OCI-LY1 (cell line): ENCODE measurements at regions not wholly inside any gene's neighbourhood (a gene's known extent, or its start where the extent isn't known, plus 50 kb on each side); places are given as distances from the start of the nearest gene placed in this dataset.

Experiments used
- H2AFZ ChIP-seq: fragments of 200-600 bp; sonication (generic), shearing (Covaris generic); 2 replicates; pipeline ENCODE4 v1.6.0; 2014; ENCODE audit warnings: antibody characterized with exemption, mild to moderate bottlenecking, low read length
- H3F3A ChIP-seq: fragments of 200-600 bp; sonication (generic), shearing (Covaris generic); 2 replicates; pipeline ENCODE4 v1.6.0; 2014; ENCODE audit warnings: mild to moderate bottlenecking, antibody characterized with exemption, low read length, moderate library complexity; ENCODE audit not compliant: insufficient read depth
- H3K27ac ChIP-seq: fragments of 200-600 bp; sonication (generic); 2 replicates; pipeline ENCODE4 v1.5.1; 2014; ENCODE audit warnings: low read length, mixed run types, mild to moderate bottlenecking, low read depth; ENCODE audit not compliant: poor library complexity, severe bottlenecking
- H3K27me3 ChIP-seq: fragments of 200-600 bp; sonication (generic); 2 replicates; pipeline ENCODE4 v1.6.0; 2014; ENCODE audit warnings: antibody characterized with exemption, mild to moderate bottlenecking, low read length, moderate library complexity; ENCODE audit not compliant: insufficient read depth
- H3K36me3 ChIP-seq: fragments of 200-600 bp; sonication (generic); 2 replicates; pipeline ENCODE4 v1.6.1; 2014; ENCODE audit warnings: mild to moderate bottlenecking, antibody characterized with exemption, low read length, moderate library complexity, mixed read lengths; ENCODE audit not compliant: insufficient read depth
- H3K4me1 ChIP-seq: fragments of 200-600 bp; sonication (generic); 2 replicates; pipeline ENCODE4 v1.5.1; 2014; ENCODE audit warnings: mild to moderate bottlenecking, low read length, moderate library complexity; ENCODE audit not compliant: insufficient read depth, severe bottlenecking
- H3K4me2 ChIP-seq: fragments of 200-600 bp; sonication (generic), shearing (Covaris generic); 2 replicates; pipeline ENCODE4 v1.6.1; 2014; ENCODE audit warnings: low read length
- H3K4me3 ChIP-seq: fragments of 200-600 bp; sonication (generic); 2 replicates; pipeline ENCODE4 v1.5.1; 2014; ENCODE audit warnings: low read length, low read depth, mild to moderate bottlenecking, mixed read lengths; ENCODE audit not compliant: poor library complexity, severe bottlenecking
- H3K79me2 ChIP-seq: fragments of 200-600 bp; shearing (Covaris generic); 2 replicates; pipeline ENCODE4 v1.6.1; 2016; ENCODE audit warnings: mixed run types, low read length, mixed read lengths; ENCODE audit not compliant: insufficient read depth
- H3K9ac ChIP-seq: fragments of 200-600 bp; sonication (generic), shearing (Covaris generic); 2 replicates; pipeline ENCODE4 v1.6.1; 2014; ENCODE audit warnings: mild to moderate bottlenecking, low read length, mixed read lengths
- H3K9me2 ChIP-seq: fragments of 200-600 bp; sonication (generic), shearing (Covaris generic); 2 replicates; pipeline ENCODE4 v1.6.1; 2014; ENCODE audit warnings: low read depth, mild to moderate bottlenecking, low read length, mixed read lengths
- H3K9me3 ChIP-seq: fragments of 200-600 bp; shearing (Covaris generic); 2 replicates; pipeline ENCODE4 v1.6.1; 2014; ENCODE audit warnings: low read length, mixed read lengths
- H4K20me1 ChIP-seq: fragments of 200-600 bp; sonication (generic), shearing (Covaris generic); 2 replicates; pipeline ENCODE4 v1.6.0; 2016; ENCODE audit warnings: mild to moderate bottlenecking, low read length; ENCODE audit not compliant: insufficient read depth
- EZH2 ChIP-seq: fragments of 200-600 bp; sonication (generic), shearing (Covaris generic); IDR thresholded peaks from 2 replicates; pipeline ENCODE4 v1.8.0; 2017; ENCODE audit warnings: borderline replicate concordance, mixed run types, mild to moderate bottlenecking, antibody characterized with exemption, low read length, moderate library complexity, mixed read lengths
- TF ChIP-seq, protein P1 (sequence below): fragments of 200-600 bp; sonication (generic), shearing (Covaris generic); IDR thresholded peaks from 2 replicates; pipeline ENCODE4 v1.5.1; 2017; ENCODE audit warnings: mild to moderate bottlenecking, antibody characterized with exemption, low read length, moderate library complexity, mixed read lengths

- Histone ChIP-seq H3K27ac (no peak overlapping the region), H3K9ac (no peak overlapping the region), H3K79me2 (no peaks in the 10 kb centered on the region), H3K27me3 (no peaks in the 10 kb centered on the region), H3K4me2 (no peak overlapping the region), H3K4me3 (no peak overlapping the region), H3K4me1 (no peaks in the 10 kb centered on the region), H4K20me1 (no peaks in the 10 kb centered on the region), H3K9me2 (no peaks in the 10 kb centered on the region), H3K36me3 (no peaks in the 10 kb centered on the region), H3F3A (no peaks in the 10 kb centered on the region), H3K9me3 (no peaks in the 10 kb centered on the region), H2AFZ (no peak overlapping the region)
- no peak for TF ChIP-seq EZH2
- TF ChIP-seq, protein P1, sequence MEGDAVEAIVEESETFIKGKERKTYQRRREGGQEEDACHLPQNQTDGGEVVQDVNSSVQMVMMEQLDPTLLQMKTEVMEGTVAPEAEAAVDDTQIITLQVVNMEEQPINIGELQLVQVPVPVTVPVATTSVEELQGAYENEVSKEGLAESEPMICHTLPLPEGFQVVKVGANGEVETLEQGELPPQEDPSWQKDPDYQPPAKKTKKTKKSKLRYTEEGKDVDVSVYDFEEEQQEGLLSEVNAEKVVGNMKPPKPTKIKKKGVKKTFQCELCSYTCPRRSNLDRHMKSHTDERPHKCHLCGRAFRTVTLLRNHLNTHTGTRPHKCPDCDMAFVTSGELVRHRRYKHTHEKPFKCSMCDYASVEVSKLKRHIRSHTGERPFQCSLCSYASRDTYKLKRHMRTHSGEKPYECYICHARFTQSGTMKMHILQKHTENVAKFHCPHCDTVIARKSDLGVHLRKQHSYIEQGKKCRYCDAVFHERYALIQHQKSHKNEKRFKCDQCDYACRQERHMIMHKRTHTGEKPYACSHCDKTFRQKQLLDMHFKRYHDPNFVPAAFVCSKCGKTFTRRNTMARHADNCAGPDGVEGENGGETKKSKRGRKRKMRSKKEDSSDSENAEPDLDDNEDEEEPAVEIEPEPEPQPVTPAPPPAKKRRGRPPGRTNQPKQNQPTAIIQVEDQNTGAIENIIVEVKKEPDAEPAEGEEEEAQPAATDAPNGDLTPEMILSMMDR, result no peak
Measured at GRCh38 chr13:82925114-82925513, 957.2 kb downstream of the SLITRK1 start.

DNA sequence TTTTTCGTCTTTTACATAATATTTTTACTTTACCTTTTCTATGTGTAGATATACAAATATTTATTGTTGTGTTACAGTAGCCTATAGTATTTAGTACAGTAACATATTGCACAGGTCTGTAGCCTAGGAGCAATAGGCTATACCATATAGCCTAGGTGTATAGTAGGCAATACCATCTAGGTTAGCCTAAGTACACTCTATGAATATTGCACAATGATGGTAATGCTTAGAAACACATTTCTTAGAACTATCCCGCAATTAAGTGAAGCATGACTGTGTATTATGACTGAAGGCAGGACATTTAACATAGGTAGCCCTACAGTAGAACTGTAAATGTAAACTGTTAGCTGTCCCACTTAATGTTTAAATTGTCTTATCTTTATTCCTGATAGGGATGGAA, 964.3 kb downstream of the SLITRK1 start:
- H3K9ac ChIP-seq, result no peak overlapping the region
- no peak for TF ChIP-seq EZH2
- TF ChIP-seq, protein P1, result no peak

GRCh38 chr13:82912564-82912963, 969.7 kb downstream of the SLITRK1 start:
- no peaks in the 10 kb centered on the region for H3K4me1 ChIP-seq
- H3K4me3 ChIP-seq, result no peak overlapping the region
- no peaks in the 10 kb centered on the region for H3K36me3 ChIP-seq
- H3K9ac ChIP-seq, result no peak overlapping the region
- H2AFZ ChIP-seq, result no peak overlapping the region
- no peaks in the 10 kb centered on the region for H3K9me2 ChIP-seq
- no peak for TF ChIP-seq EZH2
- TF ChIP-seq, protein P1, result no peak
- no peaks in the 10 kb centered on the region for H3K9me3 ChIP-seq
- H3K79me2 ChIP-seq, result no peaks in the 10 kb centered on the region
- no peaks in the 10 kb centered on the region for H3F3A ChIP-seq
- H3K27ac ChIP-seq, result no peak overlapping the region
- no peaks in the 10 kb centered on the region for H3K27me3 ChIP-seq
- H3K4me2 ChIP-seq, result no peak overlapping the region
- no peaks in the 10 kb centered on the region for H4K20me1 ChIP-seq

More for the DNA sequence above, 964.3 kb downstream of the SLITRK1 start:
- H3K79me2 ChIP-seq, result no peaks in the 10 kb centered on the region
- H3K4me3 ChIP-seq, result no peak overlapping the region
- no peaks in the 10 kb centered on the region for H4K20me1 ChIP-seq
- H2AFZ ChIP-seq, result no peak overlapping the region
- no peaks in the 10 kb centered on the region for H3K9me2 ChIP-seq
- no peak overlapping the region for H3K4me2 ChIP-seq
- no peaks in the 10 kb centered on the region for H3K4me1 ChIP-seq
- no peaks in the 10 kb centered on the region for H3K9me3 ChIP-seq
- no peaks in the 10 kb centered on the region for H3F3A ChIP-seq
- no peak overlapping the region for H3K27ac ChIP-seq
- no peaks in the 10 kb centered on the region for H3K27me3 ChIP-seq
- no peaks in the 10 kb centered on the region for H3K36me3 ChIP-seq
